Fibroblast of peridontal ligament (primary cell): ENCODE measurements at regions not wholly inside any gene's neighbourhood (a gene's known extent, or its start where the extent isn't known, plus 50 kb on each side); places are given as distances from the start of the nearest gene placed in this dataset.
"Not testable (repeated sequence)": the region's sequence is repeated elsewhere in the genome, so short reads cannot be mapped to it uniquely, and the experiment has no call there.

Source experiments
- DNase-seq: peaks from one replicate; pipeline ENCODE4 v3.0.0-alpha.2; 2010; ENCODE audit errors: extremely low read depth

- DNase-seq: no peak
These were observed 1023.5 kb upstream of the CELF2 start for GRCh38 chr10:9994131-9994530.

- no peak for DNase-seq
These were observed 1018.0 kb upstream of the CELF2 start for GRCh38 chr10:9999627-10000026.

DNA sequence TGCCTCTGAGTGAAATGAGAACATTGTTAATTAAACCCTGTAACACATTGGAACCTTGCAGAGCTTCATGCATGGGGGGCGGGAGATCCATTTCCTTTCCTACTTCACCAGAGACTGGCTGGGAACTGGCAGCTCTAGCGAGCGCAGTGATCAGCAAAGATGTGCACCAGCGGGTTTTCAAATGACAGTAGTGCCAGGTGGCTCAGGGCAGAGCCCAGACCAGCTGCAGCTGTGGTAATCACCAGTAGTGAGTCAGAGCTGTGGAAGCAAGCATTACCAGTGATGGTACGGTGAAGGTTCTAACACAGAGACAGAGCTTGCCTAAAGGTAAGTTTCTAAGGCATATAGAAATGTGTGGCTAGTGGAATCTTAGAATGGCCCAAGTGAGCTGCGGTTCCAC is 1009.7 kb upstream of the CELF2 start:
- DNase-seq: no peak

- no peak for DNase-seq
These were observed 1007.3 kb upstream of the CELF2 start for GRCh38 chr10:10010397-10010796.

DNA sequence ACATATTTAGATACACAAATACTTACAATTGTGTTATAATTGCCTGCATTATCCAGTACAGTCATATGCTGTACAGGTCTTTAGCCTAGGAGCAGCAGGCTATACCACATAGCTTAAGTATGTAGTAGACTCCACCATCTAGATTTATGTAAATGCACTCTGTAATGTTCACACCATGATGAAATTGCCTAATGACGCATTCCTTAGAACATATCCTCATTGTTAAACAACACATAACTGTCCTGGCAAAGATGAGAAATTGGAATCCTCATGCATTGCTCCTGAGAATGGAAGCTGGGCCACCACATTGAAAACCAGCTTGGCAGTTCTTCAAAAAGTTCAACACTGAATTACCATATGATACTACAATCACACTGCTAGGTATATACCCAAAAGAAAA is 1002.8 kb upstream of the CELF2 start:
- DNase-seq: no peak

DNA sequence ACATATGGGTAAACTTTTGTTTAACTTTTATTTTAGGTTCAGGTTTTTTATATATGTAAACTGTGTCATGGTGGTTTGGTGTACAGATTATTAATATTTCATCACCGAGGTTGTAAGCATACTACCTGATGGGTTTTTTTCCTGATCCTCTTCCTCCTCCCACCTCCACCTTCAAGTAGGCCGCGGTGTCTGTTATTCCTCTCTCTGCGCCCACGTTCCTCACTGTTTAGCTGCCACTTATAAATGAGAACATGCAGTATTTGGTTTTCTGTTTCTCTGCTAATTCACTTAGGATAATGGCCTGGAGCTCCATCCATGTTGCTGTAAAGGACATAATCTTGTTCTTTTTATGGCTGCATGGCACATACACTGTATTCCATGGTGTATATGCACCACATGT is 1000.0 kb upstream of the CELF2 start:
- DNase-seq: no peak

GRCh38 chr10:10020945-10021344 is 996.7 kb upstream of the CELF2 start:
- DNase-seq: no peak

DNA sequence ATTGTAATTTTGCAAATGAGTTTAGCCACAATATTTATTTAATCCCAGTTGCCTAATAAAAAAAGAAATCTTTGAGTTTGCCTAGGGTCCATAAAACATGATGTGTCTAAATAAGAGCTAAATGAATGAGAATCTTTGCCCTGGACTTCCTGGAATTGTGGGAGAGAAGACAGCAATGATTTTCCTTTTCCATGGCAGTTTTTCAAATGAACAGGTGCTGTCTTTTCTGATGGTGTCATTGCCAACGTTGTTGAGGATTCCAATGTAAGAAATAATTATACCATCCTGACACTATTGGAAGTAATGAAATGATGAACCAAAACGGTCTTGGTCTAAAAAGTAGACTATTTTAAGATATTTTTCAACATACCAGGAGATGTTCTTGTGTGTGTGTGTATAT is 984.7 kb upstream of the CELF2 start:
- DNase-seq: no peak

- DNase-seq: no peak
These were observed 979.3 kb upstream of the CELF2 start for GRCh38 chr10:10038348-10038747.

GRCh38 chr10:10039595-10039994 is 978.1 kb upstream of the CELF2 start:
- DNase-seq: no peak

DNA sequence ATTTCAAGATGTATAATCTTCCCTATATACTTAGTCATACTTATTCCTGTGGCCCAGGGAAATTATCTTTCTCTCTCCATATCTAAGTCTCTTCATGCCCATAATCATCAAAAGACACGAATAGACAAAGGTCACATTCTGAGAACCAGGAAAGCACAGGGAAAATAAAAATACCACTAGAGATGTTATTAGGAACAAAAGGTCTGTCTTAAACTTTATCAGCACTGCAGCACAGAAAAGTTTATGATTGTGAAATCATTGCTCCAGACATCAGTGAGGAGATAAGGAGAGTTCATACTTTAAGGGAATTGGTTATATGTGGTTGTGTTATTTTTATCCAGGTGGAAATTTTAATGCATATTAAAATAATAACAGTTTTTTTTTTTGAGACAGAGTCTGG is 974.6 kb upstream of the CELF2 start:
- DNase-seq: no peak

- no peak for DNase-seq
These were observed 972.5 kb upstream of the CELF2 start for GRCh38 chr10:10044922-10045764.

DNA sequence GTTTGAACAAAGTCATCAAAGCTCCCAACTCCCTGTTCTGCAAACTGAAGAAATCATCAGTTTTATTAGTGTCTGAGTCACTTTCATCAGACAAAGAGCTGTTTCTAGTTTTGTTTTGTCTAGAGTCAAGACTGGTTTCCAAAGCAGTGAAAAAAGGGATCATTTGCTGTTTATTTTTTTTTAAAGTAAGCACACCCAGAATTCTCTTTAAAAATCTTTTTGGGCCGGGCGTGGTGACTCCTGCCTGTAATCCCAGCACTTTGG is 972.0 kb upstream of the CELF2 start:
- no peak for DNase-seq

- no peak for DNase-seq
These were observed 970.2 kb upstream of the CELF2 start for GRCh38 chr10:10047426-10047825.

GRCh38 chr10:10053051-10053450 is 964.6 kb upstream of the CELF2 start:
- DNase-seq: no peak

DNA sequence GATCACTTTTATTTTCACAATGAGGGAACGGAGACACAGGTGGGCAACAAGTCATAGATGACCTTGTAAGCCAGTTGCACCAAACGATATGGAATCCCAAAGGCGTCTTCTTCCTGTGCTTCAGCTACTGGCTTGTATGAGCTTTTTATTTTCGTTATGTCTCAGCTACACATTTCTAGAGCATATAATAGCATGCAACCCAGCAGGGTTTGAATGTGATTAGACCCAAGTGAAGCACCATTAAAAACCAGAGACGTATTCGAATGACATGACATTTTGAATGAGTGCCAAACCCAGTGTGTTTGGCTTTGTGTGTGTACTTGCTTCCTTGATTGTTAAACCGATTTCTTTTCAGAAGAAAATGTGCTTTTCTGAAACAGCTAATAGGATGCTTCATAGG is 963.2 kb upstream of the CELF2 start:
- DNase-seq: no peak

DNA sequence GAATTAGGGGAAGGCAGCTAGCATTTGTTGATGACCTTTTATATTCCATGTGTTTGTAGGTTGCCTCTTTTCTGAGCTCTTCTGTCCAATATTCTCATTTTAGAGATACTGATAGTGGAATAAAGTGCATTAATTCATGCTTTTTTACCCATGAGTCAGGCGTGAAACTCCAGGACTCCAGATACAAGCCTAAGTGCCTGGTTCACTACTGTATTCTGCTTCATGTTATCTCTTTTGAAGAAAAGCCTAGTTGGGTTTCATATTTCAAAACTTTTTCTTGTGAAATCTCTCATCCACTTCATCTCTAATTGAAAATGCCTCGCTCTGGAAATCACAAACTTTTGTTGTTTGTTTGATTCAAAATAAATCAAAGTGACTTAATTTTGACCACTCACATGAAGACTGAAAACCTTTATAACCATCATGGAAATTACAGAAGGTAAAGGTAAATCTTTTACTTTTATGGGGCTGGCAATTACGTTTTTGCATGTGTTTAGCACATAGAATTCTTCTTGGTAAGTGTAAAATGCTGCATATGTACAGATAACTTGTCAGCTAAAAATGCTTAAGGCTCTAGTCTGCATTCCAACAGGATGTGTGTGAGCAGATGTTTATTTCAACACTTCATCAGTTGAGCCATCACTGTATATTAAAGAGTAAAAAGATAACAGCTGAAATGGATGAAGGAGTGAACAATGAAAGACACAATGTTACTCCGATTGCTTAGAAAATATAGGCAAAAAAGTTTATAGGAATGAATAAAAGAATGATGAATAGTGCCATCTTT is 961.8 kb upstream of the CELF2 start:
- no peak for DNase-seq

GRCh38 chr10:10056961-10057360 is 960.7 kb upstream of the CELF2 start:
- no peak for DNase-seq

- DNase-seq: no peak
These were observed 950.0 kb upstream of the CELF2 start for GRCh38 chr10:10067644-10068043.

GRCh38 chr10:10074847-10075246 is 942.8 kb upstream of the CELF2 start:
- not testable (repeated sequence) for DNase-seq

DNA sequence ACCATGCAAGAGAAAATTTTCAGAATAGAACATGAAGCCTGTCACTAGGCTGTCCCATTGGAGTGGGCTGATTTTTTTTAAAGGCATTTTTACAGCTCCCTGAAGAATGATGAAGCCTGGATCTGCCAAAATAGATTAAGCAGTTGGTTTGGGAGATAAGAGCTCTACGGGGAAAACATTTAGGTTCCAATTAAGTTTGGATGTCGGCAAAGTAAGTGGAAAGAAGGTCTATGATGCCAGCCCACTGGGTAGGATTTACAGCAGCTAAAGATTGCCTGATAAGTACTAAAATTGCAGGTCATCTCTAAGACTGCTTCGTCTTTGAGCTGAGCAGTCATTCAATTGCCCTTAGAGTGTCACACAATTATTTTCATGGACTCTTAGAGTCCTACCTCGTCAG is 939.2 kb upstream of the CELF2 start:
- no peak for DNase-seq

GRCh38 chr10:10092581-10092980 is 925.1 kb upstream of the CELF2 start:
- DNase-seq: no peak

- DNase-seq: no peak
These were observed 924.7 kb upstream of the CELF2 start for GRCh38 chr10:10093021-10093420.

GRCh38 chr10:10094691-10095090 is 923.0 kb upstream of the CELF2 start:
- DNase-seq: no peak
